ENCODE measurements at regions not wholly inside any gene's neighbourhood (a gene's known extent, or its start where the extent isn't known, plus 50 kb on each side); places are given as distances from the start of the nearest gene placed in this dataset.

DNA sequence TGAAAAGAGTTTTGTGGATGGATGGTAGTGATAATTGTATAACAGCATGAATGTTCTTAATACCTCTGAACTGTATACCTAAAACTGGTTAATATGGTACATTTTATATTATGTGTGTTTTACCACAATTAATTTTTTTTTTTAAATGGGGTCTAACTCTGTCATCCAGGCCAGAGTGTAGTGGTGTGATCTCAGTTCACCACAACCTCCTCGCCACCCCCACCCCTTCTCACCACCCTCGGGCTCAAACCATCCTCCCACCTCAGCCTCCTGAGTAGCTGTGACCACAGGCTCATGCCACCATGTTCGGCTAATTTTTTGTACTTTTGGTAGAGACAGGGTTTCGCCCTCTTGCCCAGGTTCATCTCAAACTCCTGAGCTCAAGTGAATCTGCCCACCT is 123.2 kb downstream of the CDRT15L2 start (continued):
- TF ChIP-seq IRF5 (IDR thresholded peaks at IDR 0.05; ENCODE audit: borderline replicate concordance) = no peak

GRCh38 chr17:20703781-20704180 is 124.3 kb downstream of the CDRT15L2 start:
- CTCF ChIA-PET = no interaction called here
- Histone ChIP-seq H4K20me1 (ENCODE audit: control insufficient read depth, insufficient read depth) (no peaks in the 10 kb centered on the region), H3K79me2 (ENCODE audit: control insufficient read depth, insufficient read depth, low read length) (no peaks in the 10 kb centered on the region), H3K4me1 (ENCODE audit: control insufficient read depth, insufficient read depth, low read length) (peaks cover 11% of the 10 kb centered on the region; the same call in 1 of the 2 replicates), H3K36me3 (ENCODE audit: control insufficient read depth in 2 of 2, insufficient read depth in 2 of 2, low read length in 1 of 2) (no peaks in the 10 kb centered on the region), H3K27ac (ENCODE audit: control insufficient read depth, insufficient read depth) (no peak overlapping the region), H3K4me3 (no peak overlapping the region), H3K4me2 (ENCODE audit: control insufficient read depth, insufficient read depth) (no peak overlapping the region), H2AFZ (ENCODE audit: control insufficient read depth, low read depth, low read length) (no peak overlapping the region), H3K27me3 (replicated peaks in 1 of 2; ENCODE audit: control insufficient read depth in 2 of 2, insufficient read depth in 2 of 2, low read length in 1 of 2) (no peaks in the 10 kb centered on the region), H3K9me3 (replicated peaks; ENCODE audit: control insufficient read depth, insufficient read depth, low read length) (no peaks in the 10 kb centered on the region), H3K9ac (ENCODE audit: control insufficient read depth, insufficient read depth, low read length) (no peak overlapping the region)
- FAIRE-seq (no peak), DNase-seq (ENCODE audit: low read depth, low spot score) (no peak), ATAC-seq (no peak)
- SMC1A ChIA-PET (ENCODE audit: uncharacterized antibody, unreplicated experiment) = interaction anchor here (0.6 kb wide), 1 partner anchor 20 kb away, joined by 3 read pairs; no protein-coding TSS in a partner anchor
- POLR2A ChIA-PET = no interaction called here
- RAD21 ChIA-PET (ENCODE audit: unreplicated experiment) = no interaction called here
- WGBS (ENCODE audit: insufficient coverage, insufficient replicate concordance, low lambda C conversion rate, missing lambda C conversion rate) = 100% methylated on average over 1 of the region's 1 CpG
- in situ Hi-C loops (cut with MboI) = no loop called here
- intact Hi-C loops (cut with micrococcal nuclease; ENCODE audit: unreplicated experiment) = no loop called here
- BruUV-seq (replicated peaks) = no TSS peak
- TF ChIP-seq HDGF (IDR thresholded peaks at IDR 0.05) (no peak), RCOR1 (conservative IDR thresholded peaks at IDR 0.05; ENCODE audit: low read depth, low read length) (no peak), LARP7 (IDR thresholded peaks at IDR 0.05) (no peak), HDAC2 (IDR thresholded peaks at IDR 0.05) (no peak), FOS (IDR thresholded peaks at IDR 0.05; ENCODE audit: borderline replicate concordance, extremely low read depth, insufficient read length) (no peak), SIN3A (IDR thresholded peaks at IDR 0.05; ENCODE audit: low read depth, low read length) (no peak), RBBP5 (conservative IDR thresholded peaks at IDR 0.05) (no peak), GATAD2B (conservative IDR thresholded peaks at IDR 0.05; ENCODE audit: low read depth) (no peak), RB1 (IDR thresholded peaks at IDR 0.05; ENCODE audit: borderline replicate concordance) (no peak)
- TF ChIP-seq, protein P1, sequence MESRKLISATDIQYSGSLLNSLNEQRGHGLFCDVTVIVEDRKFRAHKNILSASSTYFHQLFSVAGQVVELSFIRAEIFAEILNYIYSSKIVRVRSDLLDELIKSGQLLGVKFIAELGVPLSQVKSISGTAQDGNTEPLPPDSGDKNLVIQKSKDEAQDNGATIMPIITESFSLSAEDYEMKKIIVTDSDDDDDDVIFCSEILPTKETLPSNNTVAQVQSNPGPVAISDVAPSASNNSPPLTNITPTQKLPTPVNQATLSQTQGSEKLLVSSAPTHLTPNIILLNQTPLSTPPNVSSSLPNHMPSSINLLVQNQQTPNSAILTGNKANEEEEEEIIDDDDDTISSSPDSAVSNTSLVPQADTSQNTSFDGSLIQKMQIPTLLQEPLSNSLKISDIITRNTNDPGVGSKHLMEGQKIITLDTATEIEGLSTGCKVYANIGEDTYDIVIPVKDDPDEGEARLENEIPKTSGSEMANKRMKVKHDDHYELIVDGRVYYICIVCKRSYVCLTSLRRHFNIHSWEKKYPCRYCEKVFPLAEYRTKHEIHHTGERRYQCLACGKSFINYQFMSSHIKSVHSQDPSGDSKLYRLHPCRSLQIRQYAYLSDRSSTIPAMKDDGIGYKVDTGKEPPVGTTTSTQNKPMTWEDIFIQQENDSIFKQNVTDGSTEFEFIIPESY (IDR thresholded peaks at IDR 0.05) = no peak
- TF ChIP-seq, protein P2, sequence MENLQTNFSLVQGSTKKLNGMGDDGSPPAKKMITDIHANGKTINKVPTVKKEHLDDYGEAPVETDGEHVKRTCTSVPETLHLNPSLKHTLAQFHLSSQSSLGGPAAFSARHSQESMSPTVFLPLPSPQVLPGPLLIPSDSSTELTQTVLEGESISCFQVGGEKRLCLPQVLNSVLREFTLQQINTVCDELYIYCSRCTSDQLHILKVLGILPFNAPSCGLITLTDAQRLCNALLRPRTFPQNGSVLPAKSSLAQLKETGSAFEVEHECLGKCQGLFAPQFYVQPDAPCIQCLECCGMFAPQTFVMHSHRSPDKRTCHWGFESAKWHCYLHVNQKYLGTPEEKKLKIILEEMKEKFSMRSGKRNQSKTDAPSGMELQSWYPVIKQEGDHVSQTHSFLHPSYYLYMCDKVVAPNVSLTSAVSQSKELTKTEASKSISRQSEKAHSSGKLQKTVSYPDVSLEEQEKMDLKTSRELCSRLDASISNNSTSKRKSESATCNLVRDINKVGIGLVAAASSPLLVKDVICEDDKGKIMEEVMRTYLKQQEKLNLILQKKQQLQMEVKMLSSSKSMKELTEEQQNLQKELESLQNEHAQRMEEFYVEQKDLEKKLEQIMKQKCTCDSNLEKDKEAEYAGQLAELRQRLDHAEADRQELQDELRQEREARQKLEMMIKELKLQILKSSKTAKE (IDR thresholded peaks at IDR 0.05; ENCODE audit: low read depth, poor library complexity, severe bottlenecking) = no peak
- TF ChIP-seq, protein P3, sequence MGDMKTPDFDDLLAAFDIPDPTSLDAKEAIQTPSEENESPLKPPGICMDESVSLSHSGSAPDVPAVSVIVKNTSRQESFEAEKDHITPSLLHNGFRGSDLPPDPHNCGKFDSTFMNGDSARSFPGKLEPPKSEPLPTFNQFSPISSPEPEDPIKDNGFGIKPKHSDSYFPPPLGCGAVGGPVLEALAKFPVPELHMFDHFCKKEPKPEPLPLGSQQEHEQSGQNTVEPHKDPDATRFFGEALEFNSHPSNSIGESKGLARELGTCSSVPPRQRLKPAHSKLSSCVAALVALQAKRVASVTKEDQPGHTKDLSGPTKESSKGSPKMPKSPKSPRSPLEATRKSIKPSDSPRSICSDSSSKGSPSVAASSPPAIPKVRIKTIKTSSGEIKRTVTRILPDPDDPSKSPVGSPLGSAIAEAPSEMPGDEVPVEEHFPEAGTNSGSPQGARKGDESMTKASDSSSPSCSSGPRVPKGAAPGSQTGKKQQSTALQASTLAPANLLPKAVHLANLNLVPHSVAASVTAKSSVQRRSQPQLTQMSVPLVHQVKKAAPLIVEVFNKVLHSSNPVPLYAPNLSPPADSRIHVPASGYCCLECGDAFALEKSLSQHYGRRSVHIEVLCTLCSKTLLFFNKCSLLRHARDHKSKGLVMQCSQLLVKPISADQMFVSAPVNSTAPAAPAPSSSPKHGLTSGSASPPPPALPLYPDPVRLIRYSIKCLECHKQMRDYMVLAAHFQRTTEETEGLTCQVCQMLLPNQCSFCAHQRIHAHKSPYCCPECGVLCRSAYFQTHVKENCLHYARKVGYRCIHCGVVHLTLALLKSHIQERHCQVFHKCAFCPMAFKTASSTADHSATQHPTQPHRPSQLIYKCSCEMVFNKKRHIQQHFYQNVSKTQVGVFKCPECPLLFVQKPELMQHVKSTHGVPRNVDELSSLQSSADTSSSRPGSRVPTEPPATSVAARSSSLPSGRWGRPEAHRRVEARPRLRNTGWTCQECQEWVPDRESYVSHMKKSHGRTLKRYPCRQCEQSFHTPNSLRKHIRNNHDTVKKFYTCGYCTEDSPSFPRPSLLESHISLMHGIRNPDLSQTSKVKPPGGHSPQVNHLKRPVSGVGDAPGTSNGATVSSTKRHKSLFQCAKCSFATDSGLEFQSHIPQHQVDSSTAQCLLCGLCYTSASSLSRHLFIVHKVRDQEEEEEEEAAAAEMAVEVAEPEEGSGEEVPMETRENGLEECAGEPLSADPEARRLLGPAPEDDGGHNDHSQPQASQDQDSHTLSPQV (IDR thresholded peaks at IDR 0.05) = no peak

All from GM12878 (cell line).